Adrenal gland (tissue), 9 donors: ENCODE measurements at regions not wholly inside any gene's neighbourhood (a gene's known extent, or its start where the extent isn't known, plus 50 kb on each side); places are given as distances from the start of the nearest gene placed in this dataset.

Source experiments
- DNase-seq, 7 donors: peaks; one replicate each; pipeline ENCODE4 v3.0.0-alpha.2; 2019 to 2020
- H3K27ac ChIP-seq, 5 donors: fragments of 200-600 bp; sonication (generic) in 4 of 5; 1 replicate in 3 of 5; 2 replicates in 2 of 5; pipeline versions ENCODE4 v1.5.1 to v1.8.0; 2016 to 2020; ENCODE audit warnings: mild to moderate bottlenecking in 1 of 5
- H3K27me3 ChIP-seq: fragments of 200-600 bp; 2 replicates; pipeline ENCODE4 v1.8.0; 2021
- H3K36me3 ChIP-seq, 2 donors: fragments of 200-600 bp; replicated peaks in 1 of 2; 1 replicate in 1 of 2; 2 replicates in 1 of 2; pipeline versions ENCODE4 v1.5.1 to v1.8.0; 2018 to 2022
- H3K4me1 ChIP-seq, 2 donors: fragments of 200-600 bp; replicated peaks in 1 of 2; 1 replicate in 1 of 2; 2 replicates in 1 of 2; pipeline versions ENCODE4 v1.5.1 to v1.8.0; 2018 to 2021
- H3K4me3 ChIP-seq, 4 donors: fragments of 200-600 bp; sonication (generic) in 3 of 4; one replicate each; pipeline ENCODE4 v1.5.1; 2016 to 2018
- H3K9me3 ChIP-seq, 3 donors: fragments of 200-600 bp; sonication (generic) in 1 of 3; replicated peaks in 1 of 3; 1 replicate in 2 of 3; 2 replicates in 1 of 3; pipeline versions ENCODE4 v1.5.1 to v1.8.0; 2016 to 2021
- POLR2A ChIP-seq, 2 donors: fragments of 450-650 bp; IDR thresholded peaks; one replicate each; pipeline ENCODE4 v1.6.1; 2017; ENCODE audit warnings: antibody characterized with exemption in 2 of 2, mild to moderate bottlenecking in 2 of 2, moderate library complexity in 1 of 2
- WGBS, 4 donors: extraction: QIAGEN DNeasy Blood & Tissue Kit in 2 of 4; methylation state at CpG; one replicate each; pipeline versions ENCODE4 v1.1.5 to v1.1.7; 2013 to 2017; 5-methylcytosine and 5-hydroxymethylcytosine counted together
- intact Hi-C, 2 donors: fragments of 100-400 bp; cut with DNase I; formaldehyde crosslinking; loops; one replicate each; pipeline versions ENCODE4 v1.14.1 to v1.15.0; 2022 to 2023
- TF ChIP-seq, protein P1 (sequence below), 6 experiments: fragments of 450-650 bp in 4 of 6; fragments of 200-600 bp in 2 of 6; sonication (generic) in 1 of 6; IDR thresholded peaks; 1 replicate in 5 of 6; 2 replicates in 1 of 6; pipeline versions ENCODE4 v1.5.1 to v1.8.0; 2016 to 2021; ENCODE audit warnings: antibody characterized with exemption in 6 of 6, mild to moderate bottlenecking in 2 of 6, moderate library complexity in 1 of 6
- donor health status: healthy with polysubstance abuse.
- donor health status: Bipolar disorder and iron deficiency.
- donor health status: DM: yes; HTN: yes; CAD: no.
- donor health status: DM: no; HTN: no; CAD: no.
- donor health status: DM: no; HTN: no; CAD: no.

DNA sequence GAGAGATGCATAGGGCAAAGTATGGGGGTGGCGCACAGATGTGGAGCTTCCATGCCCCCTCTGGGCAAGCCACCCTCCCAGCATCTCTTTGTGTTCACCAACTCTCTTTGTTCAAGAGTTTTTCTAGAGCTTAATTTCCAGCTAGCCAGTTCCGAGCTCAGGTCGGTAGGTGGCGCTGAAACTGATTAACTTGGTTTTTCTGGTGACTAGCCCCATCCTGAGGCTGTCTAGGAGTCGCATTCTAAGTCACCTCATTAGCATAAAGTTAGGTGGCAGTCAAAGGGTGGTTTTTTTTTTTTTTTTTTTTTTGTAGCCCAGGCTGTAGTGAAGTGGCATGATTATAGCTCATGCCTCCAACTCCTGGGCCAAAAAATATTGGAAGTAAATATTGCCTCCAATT lies 476.4 kb downstream of the KDM4C start:
- H3K27me3 ChIP-seq = no peaks in the 10 kb centered on the region
- no peak for TF ChIP-seq POLR2A (IDR thresholded peaks at IDR 0.05)
- TF ChIP-seq, protein P1, sequence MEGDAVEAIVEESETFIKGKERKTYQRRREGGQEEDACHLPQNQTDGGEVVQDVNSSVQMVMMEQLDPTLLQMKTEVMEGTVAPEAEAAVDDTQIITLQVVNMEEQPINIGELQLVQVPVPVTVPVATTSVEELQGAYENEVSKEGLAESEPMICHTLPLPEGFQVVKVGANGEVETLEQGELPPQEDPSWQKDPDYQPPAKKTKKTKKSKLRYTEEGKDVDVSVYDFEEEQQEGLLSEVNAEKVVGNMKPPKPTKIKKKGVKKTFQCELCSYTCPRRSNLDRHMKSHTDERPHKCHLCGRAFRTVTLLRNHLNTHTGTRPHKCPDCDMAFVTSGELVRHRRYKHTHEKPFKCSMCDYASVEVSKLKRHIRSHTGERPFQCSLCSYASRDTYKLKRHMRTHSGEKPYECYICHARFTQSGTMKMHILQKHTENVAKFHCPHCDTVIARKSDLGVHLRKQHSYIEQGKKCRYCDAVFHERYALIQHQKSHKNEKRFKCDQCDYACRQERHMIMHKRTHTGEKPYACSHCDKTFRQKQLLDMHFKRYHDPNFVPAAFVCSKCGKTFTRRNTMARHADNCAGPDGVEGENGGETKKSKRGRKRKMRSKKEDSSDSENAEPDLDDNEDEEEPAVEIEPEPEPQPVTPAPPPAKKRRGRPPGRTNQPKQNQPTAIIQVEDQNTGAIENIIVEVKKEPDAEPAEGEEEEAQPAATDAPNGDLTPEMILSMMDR (IDR thresholded peaks at IDR 0.05) = peak in 5 of 6 experiments; percentile 15 to 44 (median 34)
- no peak overlapping the region for H3K4me3 ChIP-seq
- whole genome bisulfite sequencing, 4 donors = 41 to 51% (median 48%) methylated on average over 5 of the region's 5 CpGs
- no peaks in the 10 kb centered on the region for H3K36me3 ChIP-seq
- intact Hi-C loops = no loop called here
- peak in 6 of 7 donors; percentile 17 to 54 (median 27) for DNase-seq
- no peaks in the 10 kb centered on the region for H3K4me1 ChIP-seq
- H3K27ac ChIP-seq = no peak overlapping the region
- no peaks in the 10 kb centered on the region for H3K9me3 ChIP-seq

DNA sequence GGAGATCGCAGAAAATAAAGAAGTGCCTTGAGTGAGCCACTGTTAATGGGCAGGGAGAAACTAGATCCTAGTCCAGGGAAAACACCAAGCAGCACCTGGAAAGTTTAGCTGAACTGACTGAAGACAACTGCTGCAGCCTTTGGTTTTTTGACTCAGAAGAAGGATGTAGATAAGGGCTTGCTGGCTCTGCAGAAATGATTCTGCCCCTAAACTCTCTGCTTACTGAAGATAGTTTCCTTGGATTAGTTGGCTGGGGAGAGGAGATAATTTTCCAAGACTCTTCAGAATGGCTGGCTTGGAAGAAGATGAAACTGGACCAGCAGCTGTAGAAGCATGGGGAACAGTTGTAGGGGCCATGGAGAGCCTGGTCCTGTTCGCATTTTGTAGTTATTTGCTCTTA lies 471.8 kb downstream of the KDM4C start:
- Histone ChIP-seq H3K36me3 (no peaks in the 10 kb centered on the region), H3K4me1 (no peaks in the 10 kb centered on the region), H3K27me3 (no peaks in the 10 kb centered on the region), H3K27ac (no peak overlapping the region), H3K9me3 (no peaks in the 10 kb centered on the region), H3K4me3 (no peak overlapping the region)
- intact Hi-C loops = no loop called here
- WGBS, 4 donors = 83 to 100% (median 86%) methylated on average over 2 of the region's 2 CpGs
- TF ChIP-seq, protein P1 (IDR thresholded peaks at IDR 0.05) = no peak
- TF ChIP-seq POLR2A (IDR thresholded peaks at IDR 0.05) = no peak
- no peak for DNase-seq

DNA sequence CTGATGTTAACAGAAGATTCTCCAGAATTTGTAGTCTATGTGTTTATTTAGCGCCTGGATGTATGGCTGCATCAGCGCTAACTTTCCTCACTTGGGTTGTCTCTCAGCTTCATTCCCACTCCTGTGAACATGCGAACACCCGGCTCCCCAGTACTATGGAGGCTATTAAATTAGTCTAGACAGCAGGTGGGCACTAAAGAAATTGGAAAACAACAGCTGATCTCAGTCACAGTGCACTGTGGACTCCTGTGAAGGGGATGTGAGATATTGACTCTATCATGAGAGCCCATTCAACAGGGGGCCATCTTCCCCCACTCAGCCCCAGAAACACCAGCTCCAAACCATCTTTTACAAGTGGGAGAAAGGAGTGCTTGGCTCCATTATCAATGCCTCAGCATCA lies 471.0 kb downstream of the KDM4C start:
- 86 to 92% (median 90%) methylated on average over 4 of the region's 4 CpGs for WGBS, 4 donors
- intact Hi-C loops = no loop called here
- no peak for DNase-seq
- Histone ChIP-seq H3K27ac (no peak overlapping the region), H3K36me3 (no peaks in the 10 kb centered on the region), H3K27me3 (no peaks in the 10 kb centered on the region), H3K9me3 (no peaks in the 10 kb centered on the region), H3K4me3 (no peak overlapping the region), H3K4me1 (no peaks in the 10 kb centered on the region)
- no peak for TF ChIP-seq POLR2A (IDR thresholded peaks at IDR 0.05)
- TF ChIP-seq, protein P1 (IDR thresholded peaks at IDR 0.05) = no peak

DNA sequence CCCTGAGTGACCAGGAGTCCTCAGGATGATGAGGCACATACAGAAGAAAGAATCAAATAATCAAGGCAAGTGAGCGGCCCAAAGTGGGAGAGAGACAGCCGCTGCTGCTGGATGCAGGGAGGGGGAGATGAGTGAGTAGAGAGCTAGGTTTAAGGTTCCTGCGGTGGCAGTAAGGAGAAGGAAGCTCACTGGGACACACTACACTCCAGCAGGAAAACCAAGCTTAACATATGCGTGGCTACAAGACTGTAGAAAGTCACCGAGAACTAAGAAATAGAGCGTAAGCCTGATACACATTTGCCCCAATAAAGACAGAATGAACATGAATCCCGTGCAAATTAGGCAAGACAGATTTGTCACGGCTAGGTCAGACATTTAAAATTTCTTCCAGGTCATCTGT lies 470.2 kb downstream of the KDM4C start:
- Histone ChIP-seq H3K36me3 (no peaks in the 10 kb centered on the region), H3K4me3 (no peak overlapping the region), H3K4me1 (no peaks in the 10 kb centered on the region), H3K9me3 (no peaks in the 10 kb centered on the region), H3K27me3 (no peaks in the 10 kb centered on the region), H3K27ac (no peak overlapping the region)
- TF ChIP-seq, protein P1 (IDR thresholded peaks at IDR 0.05) = no peak
- no peak for TF ChIP-seq POLR2A (IDR thresholded peaks at IDR 0.05)
- WGBS, 4 donors = 60 to 79% (median 70%) methylated on average over 8 of the region's 8 CpGs
- intact Hi-C loops = no loop called here
- DNase-seq = no peak
